Breast epithelium (tissue), 4 donors: ENCODE measurements at regions not wholly inside any gene's neighbourhood (a gene's known extent, or its start where the extent isn't known, plus 50 kb on each side); places are given as distances from the start of the nearest gene placed in this dataset.

ENCODE experiments used
- DNase-seq, 2 donors: peaks; one replicate each; pipeline ENCODE4 v3.0.0-alpha.2; 2019; ENCODE audit warnings: low spot score in 2 of 2
- H3K27ac ChIP-seq, 2 donors: fragments of 200-600 bp; sonication (generic) in 1 of 2; one replicate each; pipeline ENCODE4 v1.5.1; 2016 to 2019; ENCODE audit warnings: mild to moderate bottlenecking in 1 of 2
- H3K27me3 ChIP-seq, 2 donors: fragments of 200-600 bp; sonication (generic) in 1 of 2; one replicate each; pipeline versions ENCODE4 v1.5.1 to v1.6.0; 2017 to 2019; ENCODE audit warnings: control low read depth in 1 of 2, mild to moderate bottlenecking in 1 of 2
- H3K36me3 ChIP-seq: fragments of 200-600 bp; one replicate; pipeline ENCODE4 v1.5.1; 2019
- H3K4me1 ChIP-seq, 2 donors: fragments of 200-600 bp; sonication (generic); one replicate each; pipeline ENCODE4 v1.5.1; 2016 to 2019; ENCODE audit warnings: control low read depth in 1 of 2
- H3K4me3 ChIP-seq, 3 donors: fragments of 200-600 bp; sonication (generic); 1 replicate in 2 of 3; 2 replicates in 1 of 3; pipeline ENCODE4 v1.5.1; 2016 to 2019; ENCODE audit warnings: mild to moderate bottlenecking in 3 of 3, moderate library complexity in 2 of 3
- H3K9me3 ChIP-seq, 2 donors: fragments of 200-600 bp; sonication (generic) in 1 of 2; one replicate each; pipeline ENCODE4 v1.5.1; 2016 to 2019; ENCODE audit warnings: control low read depth in 1 of 2
- POLR2A ChIP-seq: fragments of 450-650 bp; IDR thresholded peaks from one replicate; pipeline ENCODE4 v1.6.1; 2016; ENCODE audit warnings: antibody characterized with exemption, mild to moderate bottlenecking, moderate library complexity
- POLR2AphosphoS5 ChIP-seq, 3 donors: sonication (generic); formaldehyde crosslinking; IDR thresholded peaks; one replicate each; pipeline ENCODE4 v1.6.1; 2017; ENCODE audit warnings: antibody characterized with exemption in 3 of 3
- intact Hi-C: fragments of 100-400 bp; cut with DNase I; formaldehyde crosslinking; loops from one replicate; pipeline ENCODE4 v1.15.1; 2023; ENCODE audit warnings: low total_unique reads
- TF ChIP-seq, protein P1 (sequence below), 3 donors: fragments of 450-650 bp; IDR thresholded peaks; one replicate each; pipeline ENCODE4 v1.5.1; 2016 to 2017; ENCODE audit warnings: antibody characterized with exemption in 3 of 3, mild to moderate bottlenecking in 3 of 3, moderate library complexity in 3 of 3

DNA sequence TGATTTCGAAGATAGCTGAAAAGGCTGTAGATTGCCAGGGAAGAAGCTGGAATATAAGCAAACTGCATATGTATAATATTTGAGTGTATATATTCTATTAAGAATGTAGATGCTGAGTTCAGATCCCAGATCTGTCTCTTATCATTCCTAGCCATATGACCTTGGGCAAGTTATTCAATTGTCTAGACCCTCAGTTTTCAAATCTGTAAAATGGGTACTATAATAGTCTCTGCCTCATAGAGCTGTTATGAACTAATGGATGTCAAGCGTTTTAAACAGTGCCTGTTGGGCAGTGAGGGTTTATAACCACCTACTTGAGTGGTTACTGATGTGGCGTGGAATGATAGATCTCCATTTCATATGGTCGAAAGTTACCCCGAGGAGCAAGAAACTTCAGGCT lies 130.4 kb downstream of the GAS1 start:
- H3K36me3 ChIP-seq: no peaks in the 10 kb centered on the region
- TF ChIP-seq POLR2A (no peak), POLR2AphosphoS5 (IDR thresholded peaks at IDR 0.05) (no peak)
- TF ChIP-seq, protein P1, sequence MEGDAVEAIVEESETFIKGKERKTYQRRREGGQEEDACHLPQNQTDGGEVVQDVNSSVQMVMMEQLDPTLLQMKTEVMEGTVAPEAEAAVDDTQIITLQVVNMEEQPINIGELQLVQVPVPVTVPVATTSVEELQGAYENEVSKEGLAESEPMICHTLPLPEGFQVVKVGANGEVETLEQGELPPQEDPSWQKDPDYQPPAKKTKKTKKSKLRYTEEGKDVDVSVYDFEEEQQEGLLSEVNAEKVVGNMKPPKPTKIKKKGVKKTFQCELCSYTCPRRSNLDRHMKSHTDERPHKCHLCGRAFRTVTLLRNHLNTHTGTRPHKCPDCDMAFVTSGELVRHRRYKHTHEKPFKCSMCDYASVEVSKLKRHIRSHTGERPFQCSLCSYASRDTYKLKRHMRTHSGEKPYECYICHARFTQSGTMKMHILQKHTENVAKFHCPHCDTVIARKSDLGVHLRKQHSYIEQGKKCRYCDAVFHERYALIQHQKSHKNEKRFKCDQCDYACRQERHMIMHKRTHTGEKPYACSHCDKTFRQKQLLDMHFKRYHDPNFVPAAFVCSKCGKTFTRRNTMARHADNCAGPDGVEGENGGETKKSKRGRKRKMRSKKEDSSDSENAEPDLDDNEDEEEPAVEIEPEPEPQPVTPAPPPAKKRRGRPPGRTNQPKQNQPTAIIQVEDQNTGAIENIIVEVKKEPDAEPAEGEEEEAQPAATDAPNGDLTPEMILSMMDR (IDR thresholded peaks at IDR 0.05): no peak
- no peak for DNase-seq
- H3K27ac ChIP-seq: no peak overlapping the region
- intact Hi-C loops: no loop called here
- H3K9me3 ChIP-seq: peaks cover 6 to 17% of the 10 kb centered on the region in 2 donors
- no peaks in the 10 kb centered on the region for H3K27me3 ChIP-seq
- H3K4me1 ChIP-seq: no peaks in the 10 kb centered on the region
- no peak overlapping the region for H3K4me3 ChIP-seq

DNA sequence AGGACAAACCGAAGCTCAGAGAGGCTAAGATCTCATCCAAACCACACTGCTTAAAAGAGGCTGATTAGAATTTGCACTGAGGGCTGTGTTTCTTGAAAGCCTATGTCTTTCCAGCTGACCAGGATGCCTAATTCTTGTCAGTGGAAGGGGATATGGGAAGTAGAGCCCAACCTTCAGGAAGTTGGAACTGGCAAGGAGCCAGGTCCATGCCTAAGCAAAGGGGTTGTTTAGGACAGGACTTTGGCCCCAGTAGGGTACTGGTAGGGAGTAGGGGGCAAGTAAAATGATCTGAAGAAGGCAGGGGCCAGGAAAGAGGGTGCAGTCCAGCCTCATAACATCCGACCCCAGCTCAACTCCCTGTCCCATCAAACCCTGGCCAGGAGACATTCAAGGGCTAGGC lies 130.9 kb downstream of the GAS1 start:
- intact Hi-C loops: no loop called here
- no peak for DNase-seq
- H3K27ac ChIP-seq: no peak overlapping the region
- no peaks in the 10 kb centered on the region for H3K4me1 ChIP-seq
- H3K4me3 ChIP-seq: no peak overlapping the region
- H3K27me3 ChIP-seq: no peaks in the 10 kb centered on the region
- no peaks in the 10 kb centered on the region for H3K36me3 ChIP-seq
- H3K9me3 ChIP-seq: peaks cover 6 to 17% of the 10 kb centered on the region in 2 donors
- TF ChIP-seq POLR2A (no peak), POLR2AphosphoS5 (IDR thresholded peaks at IDR 0.05) (no peak)
- TF ChIP-seq, protein P1 (IDR thresholded peaks at IDR 0.05): no peak

DNA sequence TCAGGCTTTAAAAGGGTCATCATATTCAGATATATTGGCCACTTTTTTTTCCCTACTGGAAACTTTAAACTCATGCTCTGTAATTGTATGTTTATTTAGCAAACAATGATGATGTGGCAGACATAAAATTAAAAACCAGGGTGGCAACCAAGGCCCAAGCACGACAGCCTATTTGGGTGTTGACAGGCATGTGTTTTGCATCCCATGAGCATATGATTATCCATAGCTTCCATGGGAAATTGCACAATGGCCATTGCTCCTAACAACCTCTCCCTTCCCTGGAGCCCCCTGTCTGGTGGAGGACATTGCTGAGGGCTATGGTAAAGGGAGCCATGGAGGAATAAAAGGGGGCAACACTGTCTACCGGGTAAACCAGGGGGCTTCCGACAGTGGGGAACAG lies 134.7 kb downstream of the GAS1 start:
- Histone ChIP-seq H3K9me3 (no peaks in the 10 kb centered on the region), H3K27me3 (no peaks in the 10 kb centered on the region), H3K27ac (no peak overlapping the region), H3K4me1 (no peaks in the 10 kb centered on the region), H3K4me3 (no peak overlapping the region), H3K36me3 (no peaks in the 10 kb centered on the region)
- no peak for DNase-seq
- intact Hi-C loops: no loop called here
- TF ChIP-seq POLR2AphosphoS5 (IDR thresholded peaks at IDR 0.05) (no peak), POLR2A (no peak)
- TF ChIP-seq, protein P1 (IDR thresholded peaks at IDR 0.05): no peak

- no peak overlapping the region for H3K4me3 ChIP-seq
- no peaks in the 10 kb centered on the region for H3K9me3 ChIP-seq
- no peaks in the 10 kb centered on the region for H3K36me3 ChIP-seq
- no peak for DNase-seq
- intact Hi-C loops: no loop called here
- no peaks in the 10 kb centered on the region for H3K4me1 ChIP-seq
- no peaks in the 10 kb centered on the region for H3K27me3 ChIP-seq
- TF ChIP-seq POLR2A (no peak), POLR2AphosphoS5 (IDR thresholded peaks at IDR 0.05) (no peak)
- TF ChIP-seq, protein P1 (IDR thresholded peaks at IDR 0.05): no peak
- H3K27ac ChIP-seq: no peak overlapping the region
These were observed 137.4 kb downstream of the GAS1 start for GRCh38 chr9:86809759-86810367.

GRCh38 chr9:86809151-86809550 lies 138.2 kb downstream of the GAS1 start:
- H3K27ac ChIP-seq: no peak overlapping the region
- no peak overlapping the region for H3K4me3 ChIP-seq
- no peaks in the 10 kb centered on the region for H3K36me3 ChIP-seq
- no peaks in the 10 kb centered on the region for H3K9me3 ChIP-seq
- TF ChIP-seq, protein P1 (IDR thresholded peaks at IDR 0.05): no peak
- DNase-seq: no peak
- H3K4me1 ChIP-seq: no peaks in the 10 kb centered on the region
- H3K27me3 ChIP-seq: no peaks in the 10 kb centered on the region
- intact Hi-C loops: no loop called here
